ENCODE measurements at regions not wholly inside any gene's neighbourhood (a gene's known extent, or its start where the extent isn't known, plus 50 kb on each side); places are given as distances from the start of the nearest gene placed in this dataset.

GRCh38 chr16:86117756-86118155 lies 218.8 kb downstream of the IRF8 start:
- Mint-ChIP-seq H3K9me3 (ENCODE audit: unreplicated experiment) (no peaks in the 10 kb centered on the region), H3K27ac (ENCODE audit: unreplicated experiment) (no peak overlapping the region), H3K27me3 (ENCODE audit: low read depth, unreplicated experiment) (peaks cover 29% of the 10 kb centered on the region), H3K36me3 (ENCODE audit: low read depth, unreplicated experiment) (no peaks in the 10 kb centered on the region), H3K4me1 (ENCODE audit: low read depth, unreplicated experiment) (no peaks in the 10 kb centered on the region), H3K4me3 (ENCODE audit: unreplicated experiment) (no peak overlapping the region)
- Histone ChIP-seq H3K79me2 (ENCODE audit: insufficient read depth, low read length) (no peaks in the 10 kb centered on the region), H3K4me3 (ENCODE audit: insufficient read depth, low read depth, low read length) (no peak overlapping the region), H3K27me3 (ENCODE audit: insufficient read depth, low read length) (peaks cover 6% of the 10 kb centered on the region), H3K9me3 (ENCODE audit: insufficient read depth, low read depth, low read length) (no peaks in the 10 kb centered on the region), H3K4me1 (ENCODE audit: insufficient read depth, low read length) (no peaks in the 10 kb centered on the region), H3K27ac (ENCODE audit: low read depth, low read length) (no peak overlapping the region), H3K36me3 (ENCODE audit: insufficient read depth, low read length) (no peaks in the 10 kb centered on the region), H2AFZ (ENCODE audit: low read depth, low read length) (no peak overlapping the region), H3K9ac (ENCODE audit: low read length) (no peak overlapping the region), H4K20me1 (ENCODE audit: insufficient read depth, low read length) (no peaks in the 10 kb centered on the region), H3K4me2 (ENCODE audit: low read length) (no peak overlapping the region)
- no peak for FAIRE-seq
- no peak for DNase-seq (ENCODE audit: low read depth)
- TF ChIP-seq EZH2 (IDR thresholded peaks at IDR 0.05; ENCODE audit: insufficient read depth, low read length) (no peak), CTCF (IDR thresholded peaks at IDR 0.05; ENCODE audit: insufficient read depth, low read depth, low read length) (no peak)

- peaks cover 30% of the 10 kb centered on the region for H3K27me3 Mint-ChIP-seq (ENCODE audit: low read depth, unreplicated experiment)
- H3K4me1 Mint-ChIP-seq (ENCODE audit: low read depth, unreplicated experiment): no peaks in the 10 kb centered on the region
- DNase-seq (ENCODE audit: low read depth): no peak
These were observed 219.7 kb downstream of the IRF8 start for GRCh38 chr16:86118467-86119307.

More at GRCh38 chr16:86118467-86119307, 219.7 kb downstream of the IRF8 start:
- Histone ChIP-seq H3K4me2 (ENCODE audit: low read length) (no peak overlapping the region), H3K4me3 (ENCODE audit: insufficient read depth, low read depth, low read length) (no peak overlapping the region), H3K36me3 (ENCODE audit: insufficient read depth, low read length) (no peaks in the 10 kb centered on the region), H3K9me3 (ENCODE audit: insufficient read depth, low read depth, low read length) (no peaks in the 10 kb centered on the region), H4K20me1 (ENCODE audit: insufficient read depth, low read length) (no peaks in the 10 kb centered on the region), H3K79me2 (ENCODE audit: insufficient read depth, low read length) (no peaks in the 10 kb centered on the region), H3K27me3 (ENCODE audit: insufficient read depth, low read length) (peaks cover 6% of the 10 kb centered on the region), H2AFZ (ENCODE audit: low read depth, low read length) (no peak overlapping the region), H3K9ac (ENCODE audit: low read length) (no peak overlapping the region), H3K4me1 (ENCODE audit: insufficient read depth, low read length) (no peaks in the 10 kb centered on the region), H3K27ac (ENCODE audit: low read depth, low read length) (no peak overlapping the region)
- Mint-ChIP-seq H3K4me3 (ENCODE audit: unreplicated experiment) (no peak overlapping the region), H3K27ac (ENCODE audit: unreplicated experiment) (no peak overlapping the region), H3K9me3 (ENCODE audit: unreplicated experiment) (no peaks in the 10 kb centered on the region), H3K36me3 (ENCODE audit: low read depth, unreplicated experiment) (no peaks in the 10 kb centered on the region)
- TF ChIP-seq EZH2 (IDR thresholded peaks at IDR 0.05; ENCODE audit: insufficient read depth, low read length): no peak
- no peak for TF ChIP-seq CTCF (IDR thresholded peaks at IDR 0.05; ENCODE audit: insufficient read depth, low read depth, low read length)
- no peak for FAIRE-seq

Data from astrocyte (in vitro differentiated cells and primary cell).